Spleen (tissue), 11 donors: ENCODE measurements at regions not wholly inside any gene's neighbourhood (a gene's known extent, or its start where the extent isn't known, plus 50 kb on each side); places are given as distances from the start of the nearest gene placed in this dataset.

Experiments used
- DNase-seq: peaks from one replicate; pipeline ENCODE4 v3.0.0-alpha.2; 2020
- H3K27ac ChIP-seq, 8 donors: fragments of 200-600 bp; sonication (generic) in 7 of 8; 1 replicate in 4 of 8; 2 replicates in 4 of 8; pipeline versions ENCODE4 v1.5.0 to v1.8.0; 2016 to 2021; ENCODE audit warnings: inconsistent platforms in 4 of 8, mild to moderate bottlenecking in 4 of 8, moderate library complexity in 1 of 8
- H3K27me3 ChIP-seq, 7 donors: fragments of 200-600 bp; sonication (generic) in 6 of 7; replicated peaks in 1 of 7; 1 replicate in 4 of 7; 2 replicates in 3 of 7; pipeline versions ENCODE4 v1.5.0 to v1.8.0; 2016 to 2021; ENCODE audit warnings: inconsistent platforms in 3 of 7, mild to moderate bottlenecking in 1 of 7
- H3K36me3 ChIP-seq, 6 donors: fragments of 200-600 bp; sonication (generic) in 5 of 6; 1 replicate in 4 of 6; 2 replicates in 2 of 6; pipeline versions ENCODE4 v1.5.0 to v1.8.0; 2016 to 2021; ENCODE audit warnings: inconsistent platforms in 2 of 6
- H3K4me1 ChIP-seq, 6 donors: fragments of 200-600 bp; sonication (generic) in 5 of 6; 1 replicate in 3 of 6; 2 replicates in 3 of 6; pipeline versions ENCODE4 v1.5.0 to v1.8.0; 2016 to 2021; ENCODE audit warnings: inconsistent platforms in 3 of 6
- H3K4me3 ChIP-seq, 8 donors: fragments of 200-600 bp; sonication (generic) in 7 of 8; 1 replicate in 4 of 8; 2 replicates in 4 of 8; pipeline versions ENCODE4 v1.5.0 to v1.8.0; 2016 to 2021; ENCODE audit warnings: inconsistent platforms in 4 of 8, mild to moderate bottlenecking in 4 of 8, moderate library complexity in 2 of 8
- H3K9me3 ChIP-seq, 8 donors: fragments of 200-600 bp; sonication (generic) in 7 of 8; 1 replicate in 4 of 8; 2 replicates in 4 of 8; pipeline versions ENCODE4 v1.5.0 to v1.8.0; 2016 to 2021; ENCODE audit warnings: inconsistent platforms in 4 of 8
- CTCF ChIP-seq, 11 experiments: fragments of 200-600 bp in 7 of 11; fragments of 450-650 bp in 4 of 11; sonication (generic) in 4 of 11; IDR thresholded peaks in 8 of 11; conservative IDR thresholded peaks in 3 of 11; 1 replicate in 7 of 11; 2 replicates in 4 of 11; pipeline versions ENCODE4 v1.4.0 to v1.8.0; 2016 to 2021; ENCODE audit warnings: antibody characterized with exemption in 11 of 11, inconsistent platforms in 4 of 11, mild to moderate bottlenecking in 1 of 11
- POLR2A ChIP-seq, 3 donors: fragments of 450-650 bp; IDR thresholded peaks; one replicate each; pipeline ENCODE4 v1.5.1; 2017; ENCODE audit warnings: antibody characterized with exemption in 3 of 3, mild to moderate bottlenecking in 1 of 3
- POLR2AphosphoS5 ChIP-seq, 3 donors: sonication (generic); formaldehyde crosslinking; IDR thresholded peaks; one replicate each; pipeline ENCODE4 v1.5.1; 2017; ENCODE audit warnings: antibody characterized with exemption in 3 of 3
- WGBS, 5 donors: extraction: QIAGEN DNeasy Blood & Tissue Kit in 3 of 5; methylation state at CpG; one replicate each; pipeline versions ENCODE4 v1.1.5 to v1.1.7; 2013 to 2018; 5-methylcytosine and 5-hydroxymethylcytosine counted together
- intact Hi-C: fragments of 100-400 bp; cut with DNase I; formaldehyde crosslinking; loops from one replicate; pipeline ENCODE4 v1.15.0; 2023; ENCODE audit warnings: low total_unique reads
- donor health status: healthy with polysubstance abuse.
- donor health status: DM: no; HTN: no; CAD: no; lungs with moderate emphysema.
- donor health status: DM: no; HTN: no; CAD: no.
- donor health status: Bipolar disorder and iron deficiency.
- donor health status: healthy.
- donor health status: DM: no; HTN: no; CAD: no.
- donor health status: DM: yes; HTN: yes; CAD: no.

- no peak overlapping the region for H3K27ac ChIP-seq
- WGBS, 5 donors: 85 to 94% (median 88%) methylated on average over 3 of the region's 3 CpGs
- peaks cover 0 to 11% (median 5%) of the 10 kb centered on the region in 8 donors for H3K9me3 ChIP-seq
- no peaks in the 10 kb centered on the region for H3K27me3 ChIP-seq
- TF ChIP-seq POLR2A (IDR thresholded peaks at IDR 0.05): no peak
- no peak for TF ChIP-seq POLR2AphosphoS5 (IDR thresholded peaks at IDR 0.05)
- TF ChIP-seq CTCF (IDR thresholded peaks at IDR 0.05 in 8 of 11, conservative IDR thresholded peaks at IDR 0.05 in 3 of 11): no peak
- H3K4me3 ChIP-seq: no peak overlapping the region
- H3K4me1 ChIP-seq: no peaks in the 10 kb centered on the region
- no peaks in the 10 kb centered on the region for H3K36me3 ChIP-seq
- intact Hi-C loops: no loop called here
- DNase-seq: no peak
Observed at GRCh38 chr20:40249805-40250204, 439.2 kb downstream of the MAFB start.

GRCh38 chr20:40245829-40246228 lies 443.2 kb downstream of the MAFB start:
- no peak for TF ChIP-seq POLR2AphosphoS5 (IDR thresholded peaks at IDR 0.05)
- no peak for TF ChIP-seq CTCF (IDR thresholded peaks at IDR 0.05 in 8 of 11, conservative IDR thresholded peaks at IDR 0.05 in 3 of 11)
- TF ChIP-seq POLR2A (IDR thresholded peaks at IDR 0.05): no peak
- intact Hi-C loops: no loop called here

GRCh38 chr20:40244286-40244685 lies 444.8 kb downstream of the MAFB start:
- no peak overlapping the region for H3K27ac ChIP-seq
- no peaks in the 10 kb centered on the region for H3K36me3 ChIP-seq
- H3K27me3 ChIP-seq: peaks cover 0 to 12% (median 0%) of the 10 kb centered on the region in 7 donors
- H3K9me3 ChIP-seq: no peaks in the 10 kb centered on the region
- no peak overlapping the region for H3K4me3 ChIP-seq
- DNase-seq: no peak
- no peak for TF ChIP-seq POLR2A (IDR thresholded peaks at IDR 0.05)
- TF ChIP-seq POLR2AphosphoS5 (IDR thresholded peaks at IDR 0.05): no peak
- no peak for TF ChIP-seq CTCF (IDR thresholded peaks at IDR 0.05 in 8 of 11, conservative IDR thresholded peaks at IDR 0.05 in 3 of 11)
- no peaks in the 10 kb centered on the region for H3K4me1 ChIP-seq
- WGBS, 5 donors: 87 to 97% (median 90%) methylated on average over 4 of the region's 4 CpGs
- intact Hi-C loops: no loop called here

More at GRCh38 chr20:40245829-40246228, 443.2 kb downstream of the MAFB start:
- Histone ChIP-seq H3K9me3 (peaks cover 0 to 4% (median under 1%) of the 10 kb centered on the region in 8 donors), H3K36me3 (no peaks in the 10 kb centered on the region), H3K4me1 (no peaks in the 10 kb centered on the region), H3K4me3 (no peak overlapping the region), H3K27me3 (peaks cover 0 to 10% (median 0%) of the 10 kb centered on the region in 7 donors), H3K27ac (no peak overlapping the region)
- no peak for DNase-seq

- Histone ChIP-seq H3K9me3 (no peaks in the 10 kb centered on the region), H3K27me3 (peaks cover 0 to 16% (median 0%) of the 10 kb centered on the region in 7 donors), H3K36me3 (no peaks in the 10 kb centered on the region), H3K27ac (no peak overlapping the region), H3K4me3 (no peak overlapping the region), H3K4me1 (no peaks in the 10 kb centered on the region)
- no peak for DNase-seq
- no peak for TF ChIP-seq POLR2A (IDR thresholded peaks at IDR 0.05)
- intact Hi-C loops: no loop called here
- 41 to 50% (median 45%) methylated on average over 9 of the region's 9 CpGs for WGBS, 5 donors
Observed at GRCh38 chr20:40241596-40242343, 447.3 kb downstream of the MAFB start.
